Left renal cortex interstitium (tissue), 4 donors: ENCODE measurements at regions not wholly inside any gene's neighbourhood (a gene's known extent, or its start where the extent isn't known, plus 50 kb on each side); places are given as distances from the start of the nearest gene placed in this dataset.

Experiments used
- DNase-seq, 4 donors: peaks; one replicate each; pipeline ENCODE4 v3.0.0-alpha.2; 2013; ENCODE audit warnings: low read depth in 4 of 4, low spot score in 2 of 4, missing footprints in 1 of 4

GRCh38 chr11:70620510-70621184 lies 222.3 kb downstream of the CTTN start:
- DNase-seq: no peak

- no peak for DNase-seq
These were observed 222.9 kb downstream of the CTTN start for GRCh38 chr11:70621241-70621640.

- no peak for DNase-seq
These were observed 223.8 kb downstream of the CTTN start for GRCh38 chr11:70622091-70622490.

- no peak for DNase-seq
These were observed 225.7 kb downstream of the CTTN start for GRCh38 chr11:70623906-70624597.

- DNase-seq: no peak
These were observed 226.3 kb downstream of the CTTN start for GRCh38 chr11:70624598-70624993.

- DNase-seq: no peak
These were observed 226.7 kb downstream of the CTTN start for GRCh38 chr11:70625051-70625450.

- DNase-seq: no peak
These were observed 227.5 kb downstream of the CTTN start for GRCh38 chr11:70625582-70626518.

GRCh38 chr11:70627219-70627618 lies 228.9 kb downstream of the CTTN start:
- no peak for DNase-seq

GRCh38 chr11:70628176-70628854 lies 230.0 kb downstream of the CTTN start:
- DNase-seq: no peak

- DNase-seq: no peak
These were observed 230.8 kb downstream of the CTTN start for GRCh38 chr11:70628855-70629844.

- no peak for DNase-seq
These were observed 231.7 kb downstream of the CTTN start for GRCh38 chr11:70630068-70630467.

- no peak for DNase-seq
These were observed 232.7 kb downstream of the CTTN start for GRCh38 chr11:70630816-70631623.

GRCh38 chr11:70631624-70632047 lies 233.3 kb downstream of the CTTN start:
- DNase-seq: no peak

GRCh38 chr11:70633610-70634009 lies 235.3 kb downstream of the CTTN start:
- DNase-seq: no peak

GRCh38 chr11:70636659-70637058 lies 238.3 kb downstream of the CTTN start:
- no peak for DNase-seq

GRCh38 chr11:70637186-70637800 lies 239.0 kb downstream of the CTTN start:
- no peak for DNase-seq

GRCh38 chr11:70637949-70638583 lies 239.7 kb downstream of the CTTN start:
- DNase-seq: no peak

GRCh38 chr11:70640408-70640807 lies 242.1 kb downstream of the CTTN start:
- DNase-seq: no peak
